Mucosa of descending colon (tissue), 3 donors: ENCODE measurements at regions not wholly inside any gene's neighbourhood (a gene's known extent, or its start where the extent isn't known, plus 50 kb on each side); places are given as distances from the start of the nearest gene placed in this dataset.
"Not testable (repeated sequence)": the region's sequence is repeated elsewhere in the genome, so short reads cannot be mapped to it uniquely, and the experiment has no call there.

Source experiments
- ATAC-seq: fragments of 200-7000 bp; cut with Tn5 transposase; one replicate; pipeline ENCODE4 v1.9.1; 2020; ENCODE audit warnings: mild to moderate bottlenecking, moderate library complexity
- DNase-seq, 3 donors: peaks; one replicate each; pipeline ENCODE4 v3.0.0-alpha.2; 2020
- H3K36me3 ChIP-seq: fragments of 200-600 bp; one replicate; pipeline ENCODE4 v1.8.0; 2021; ENCODE audit warnings: low read depth, mild to moderate bottlenecking
- H3K4me1 ChIP-seq: fragments of 200-600 bp; one replicate; pipeline ENCODE4 v1.8.0; 2021; ENCODE audit warnings: low read depth, mild to moderate bottlenecking
- H3K4me3 ChIP-seq: fragments of 200-600 bp; one replicate; pipeline ENCODE4 v1.8.0; 2021; ENCODE audit warnings: mild to moderate bottlenecking
- H3K9me3 ChIP-seq: fragments of 200-600 bp; one replicate; pipeline ENCODE4 v1.8.0; 2021; ENCODE audit warnings: mild to moderate bottlenecking
- intact Hi-C, 2 donors: fragments of 100-400 bp; cut with DNase I in 1 of 2; cut with micrococcal nuclease in 1 of 2; formaldehyde crosslinking; loops; one replicate each; pipeline versions ENCODE4 v1.11.0 to v1.11.1; 2022; cut with DNase I, micrococcal nuclease
- TF ChIP-seq, protein P1 (sequence below): fragments of 200-600 bp; IDR thresholded peaks from one replicate; pipeline ENCODE4 v1.8.0; 2022; ENCODE audit warnings: antibody characterized with exemption, mild to moderate bottlenecking
- donor health status: DM: no; HTN: no; CAD: no; lungs with moderate emphysema.
- donor health status: DM: no; HTN: no; CAD: no.
- donor health status: DM: no; HTN: yes; CAD: no.

- TF ChIP-seq, protein P1, sequence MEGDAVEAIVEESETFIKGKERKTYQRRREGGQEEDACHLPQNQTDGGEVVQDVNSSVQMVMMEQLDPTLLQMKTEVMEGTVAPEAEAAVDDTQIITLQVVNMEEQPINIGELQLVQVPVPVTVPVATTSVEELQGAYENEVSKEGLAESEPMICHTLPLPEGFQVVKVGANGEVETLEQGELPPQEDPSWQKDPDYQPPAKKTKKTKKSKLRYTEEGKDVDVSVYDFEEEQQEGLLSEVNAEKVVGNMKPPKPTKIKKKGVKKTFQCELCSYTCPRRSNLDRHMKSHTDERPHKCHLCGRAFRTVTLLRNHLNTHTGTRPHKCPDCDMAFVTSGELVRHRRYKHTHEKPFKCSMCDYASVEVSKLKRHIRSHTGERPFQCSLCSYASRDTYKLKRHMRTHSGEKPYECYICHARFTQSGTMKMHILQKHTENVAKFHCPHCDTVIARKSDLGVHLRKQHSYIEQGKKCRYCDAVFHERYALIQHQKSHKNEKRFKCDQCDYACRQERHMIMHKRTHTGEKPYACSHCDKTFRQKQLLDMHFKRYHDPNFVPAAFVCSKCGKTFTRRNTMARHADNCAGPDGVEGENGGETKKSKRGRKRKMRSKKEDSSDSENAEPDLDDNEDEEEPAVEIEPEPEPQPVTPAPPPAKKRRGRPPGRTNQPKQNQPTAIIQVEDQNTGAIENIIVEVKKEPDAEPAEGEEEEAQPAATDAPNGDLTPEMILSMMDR: no peak
- no peaks in the 10 kb centered on the region for H3K9me3 ChIP-seq
- intact Hi-C loops: no loop called here
- H3K4me1 ChIP-seq: no peaks in the 10 kb centered on the region
- ATAC-seq: no peak
- no peak for DNase-seq
- no peak overlapping the region for H3K4me3 ChIP-seq
- H3K36me3 ChIP-seq: no peaks in the 10 kb centered on the region
Measured at GRCh38 chr14:26282578-26282977, 315.3 kb downstream of the NOVA1 start.

GRCh38 chr14:26282011-26282410 lies 315.8 kb downstream of the NOVA1 start:
- H3K4me3 ChIP-seq, ATAC-seq, DNase-seq, H3K4me1 ChIP-seq, H3K36me3 ChIP-seq, H3K9me3 ChIP-seq, intact Hi-C loops: not testable (repeated sequence)

- Histone ChIP-seq H3K4me1 (no peaks in the 10 kb centered on the region), H3K36me3 (no peaks in the 10 kb centered on the region), H3K9me3 (no peaks in the 10 kb centered on the region), H3K4me3 (no peak overlapping the region)
- ATAC-seq: no peak
- DNase-seq: no peak
- intact Hi-C loops: no loop called here
- TF ChIP-seq, protein P1: no peak
Measured at GRCh38 chr14:26281280-26281998, 316.4 kb downstream of the NOVA1 start.

DNA sequence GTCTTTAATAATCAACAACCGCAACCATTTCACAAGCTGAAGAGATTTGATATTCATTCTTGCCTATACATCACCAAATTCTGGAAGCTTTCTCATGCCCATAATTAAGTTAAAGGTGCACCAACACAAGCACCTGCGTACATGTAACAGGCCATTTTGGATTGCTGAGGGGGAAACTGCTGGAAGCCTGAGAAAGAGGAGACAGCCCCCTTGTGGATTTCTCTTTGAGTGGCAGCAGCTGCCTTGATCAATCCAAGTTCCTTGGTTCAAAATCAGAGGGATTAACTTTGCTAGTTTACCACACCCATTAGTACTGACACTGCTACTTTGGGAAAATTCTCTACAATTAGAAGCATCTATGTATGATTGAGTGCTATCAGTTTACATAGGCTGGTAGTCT lies 321.1 kb downstream of the NOVA1 start:
- DNase-seq (no peak), ATAC-seq (no peak)
- TF ChIP-seq, protein P1: no peak
- Histone ChIP-seq H3K4me3 (no peak overlapping the region), H3K4me1 (no peaks in the 10 kb centered on the region), H3K9me3 (no peaks in the 10 kb centered on the region), H3K36me3 (no peaks in the 10 kb centered on the region)
- intact Hi-C loops: no loop called here

DNA sequence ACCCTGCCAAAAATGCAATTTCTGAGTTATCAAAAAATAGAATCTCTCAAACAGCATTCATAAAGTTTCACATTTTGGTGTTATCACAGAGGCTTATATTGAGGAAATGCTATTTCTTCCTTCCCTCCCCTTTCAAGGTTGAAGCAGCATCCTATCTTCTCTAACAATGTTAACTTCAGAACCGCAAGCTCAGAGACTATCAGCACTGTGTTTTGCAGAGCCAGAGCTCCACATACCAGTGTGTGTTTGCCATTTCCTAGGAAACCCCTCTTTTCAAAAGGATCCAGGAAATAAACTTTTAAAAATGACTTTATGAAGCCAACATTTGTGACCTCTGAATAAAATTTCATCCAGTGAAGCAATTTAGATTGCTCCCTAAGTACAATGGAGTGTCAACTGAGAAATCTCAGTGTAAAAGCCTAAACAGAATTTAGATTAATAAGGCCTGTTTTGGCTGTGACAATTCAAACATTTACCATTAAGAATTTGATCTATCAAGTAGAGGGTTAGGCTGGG lies 332.6 kb downstream of the NOVA1 start:
- intact Hi-C loops: no loop called here
- no peak overlapping the region for H3K4me3 ChIP-seq
- DNase-seq (no peak), ATAC-seq (no peak)
- TF ChIP-seq, protein P1: no peak
- no peaks in the 10 kb centered on the region for H3K4me1 ChIP-seq
- H3K36me3 ChIP-seq: no peaks in the 10 kb centered on the region
- no peaks in the 10 kb centered on the region for H3K9me3 ChIP-seq

- Histone ChIP-seq H3K36me3 (no peaks in the 10 kb centered on the region), H3K4me1 (no peaks in the 10 kb centered on the region)
- intact Hi-C loops: no loop called here
Measured at GRCh38 chr14:26261368-26262122, 336.3 kb downstream of the NOVA1 start.

More at GRCh38 chr14:26261368-26262122, 336.3 kb downstream of the NOVA1 start:
- Histone ChIP-seq H3K4me3 (no peak overlapping the region), H3K9me3 (no peaks in the 10 kb centered on the region)
- DNase-seq (no peak), ATAC-seq (no peak)
- TF ChIP-seq, protein P1: no peak
